Right lobe of liver (tissue), 4 donors: ENCODE measurements at regions not wholly inside any gene's neighbourhood (a gene's known extent, or its start where the extent isn't known, plus 50 kb on each side); places are given as distances from the start of the nearest gene placed in this dataset.

Source experiments
- POLR2A ChIP-seq: fragments of 450-650 bp; IDR thresholded peaks from one replicate; pipeline ENCODE4 v1.6.1; 2017; ENCODE audit warnings: antibody characterized with exemption, mild to moderate bottlenecking
- TF ChIP-seq, protein P1 (sequence below), 4 donors: fragments of 200-600 bp in 3 of 4; fragments of 450-650 bp in 1 of 4; IDR thresholded peaks; one replicate each; pipeline versions ENCODE4 v1.5.1 to v1.8.0; 2016 to 2022; ENCODE audit warnings: antibody characterized with exemption in 4 of 4, mild to moderate bottlenecking in 2 of 4
- donor health status: DM: no; HTN: no; CAD: no.
- donor health status: DM: no; HTN: no; CAD: no.
- donor health status: DM: no; HTN: yes; CAD: no.

DNA sequence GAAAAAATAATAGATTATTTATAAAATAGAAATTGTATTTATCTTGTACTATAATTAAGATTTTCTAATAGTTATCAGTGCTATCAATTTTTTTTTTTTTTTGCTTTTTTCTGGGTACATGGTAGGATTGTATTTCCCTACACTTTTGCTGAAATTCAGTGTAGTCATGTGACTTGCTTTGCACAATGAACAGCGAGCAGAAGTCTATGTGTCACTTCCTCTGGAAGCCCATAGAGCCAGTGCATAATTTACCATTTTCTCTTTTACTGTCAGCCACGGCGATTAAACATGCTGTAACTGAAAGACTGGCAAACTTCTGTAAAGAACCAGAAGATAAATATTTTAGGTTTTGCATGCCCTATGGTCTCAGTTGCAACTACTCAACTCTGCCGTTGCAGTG, 80.8 kb upstream of the PPP1R12A start:
- TF ChIP-seq, protein P1, sequence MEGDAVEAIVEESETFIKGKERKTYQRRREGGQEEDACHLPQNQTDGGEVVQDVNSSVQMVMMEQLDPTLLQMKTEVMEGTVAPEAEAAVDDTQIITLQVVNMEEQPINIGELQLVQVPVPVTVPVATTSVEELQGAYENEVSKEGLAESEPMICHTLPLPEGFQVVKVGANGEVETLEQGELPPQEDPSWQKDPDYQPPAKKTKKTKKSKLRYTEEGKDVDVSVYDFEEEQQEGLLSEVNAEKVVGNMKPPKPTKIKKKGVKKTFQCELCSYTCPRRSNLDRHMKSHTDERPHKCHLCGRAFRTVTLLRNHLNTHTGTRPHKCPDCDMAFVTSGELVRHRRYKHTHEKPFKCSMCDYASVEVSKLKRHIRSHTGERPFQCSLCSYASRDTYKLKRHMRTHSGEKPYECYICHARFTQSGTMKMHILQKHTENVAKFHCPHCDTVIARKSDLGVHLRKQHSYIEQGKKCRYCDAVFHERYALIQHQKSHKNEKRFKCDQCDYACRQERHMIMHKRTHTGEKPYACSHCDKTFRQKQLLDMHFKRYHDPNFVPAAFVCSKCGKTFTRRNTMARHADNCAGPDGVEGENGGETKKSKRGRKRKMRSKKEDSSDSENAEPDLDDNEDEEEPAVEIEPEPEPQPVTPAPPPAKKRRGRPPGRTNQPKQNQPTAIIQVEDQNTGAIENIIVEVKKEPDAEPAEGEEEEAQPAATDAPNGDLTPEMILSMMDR (IDR thresholded peaks at IDR 0.05), result no peak
- TF ChIP-seq POLR2A, result no peak
